GM12892 (cell line): ENCODE measurements at regions not wholly inside any gene's neighbourhood (a gene's known extent, or its start where the extent isn't known, plus 50 kb on each side); places are given as distances from the start of the nearest gene placed in this dataset.

Experiments
- DNase-seq: peaks from one replicate; pipeline ENCODE4 v3.0.0; 2011; ENCODE audit not compliant: insufficient read length
- FAIRE-seq: peaks from 2 replicates; lab custom pipeline; 2011; peaks lifted over from hg19 to GRCh38; lab: Jason Lieb, UNC
- POLR2A ChIP-seq: IDR thresholded peaks from 2 replicates; pipeline ENCODE4 v1.6.1; 2011; ENCODE audit warnings: low read depth, low read length, control low read depth
- POLR2AphosphoS5 ChIP-seq: IDR thresholded peaks from 2 replicates; pipeline ENCODE4 v1.6.1; 2011; ENCODE audit warnings: low read depth, low read length, control low read depth
- TAF1 ChIP-seq: IDR thresholded peaks from 2 replicates; pipeline ENCODE4 v1.6.1; 2011; ENCODE audit warnings: low read depth, mild to moderate bottlenecking, control low read depth, low read length, borderline replicate concordance

DNA sequence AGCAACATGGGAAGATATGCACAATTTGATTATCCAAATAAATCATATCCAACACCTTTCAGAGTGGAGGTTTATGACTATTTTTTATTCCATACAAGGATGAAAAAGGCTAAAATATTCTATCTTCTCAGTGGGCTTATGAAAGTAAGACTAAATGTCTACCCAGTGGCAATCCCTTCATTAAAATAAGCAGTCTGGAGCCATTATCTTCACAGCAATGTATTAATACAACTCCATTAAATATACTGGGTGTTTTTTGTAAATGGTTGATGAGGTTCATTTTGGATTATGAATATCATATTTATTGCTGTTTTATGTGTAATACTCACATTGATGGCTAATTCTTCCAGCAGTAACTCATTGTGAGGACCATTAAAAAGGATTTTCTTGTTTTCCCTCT lies 352.7 kb upstream of the SOX11 start:
- no peak for DNase-seq
- no peak for TF ChIP-seq POLR2AphosphoS5
- TF ChIP-seq TAF1 = no peak
- no peak for TF ChIP-seq POLR2A
- no peak for FAIRE-seq

GRCh38 chr2:5343785-5344335 lies 348.3 kb upstream of the SOX11 start:
- TF ChIP-seq POLR2A = no peak
- TF ChIP-seq POLR2AphosphoS5 = no peak
- TF ChIP-seq TAF1 = no peak
- FAIRE-seq = no peak
- no peak for DNase-seq

DNA sequence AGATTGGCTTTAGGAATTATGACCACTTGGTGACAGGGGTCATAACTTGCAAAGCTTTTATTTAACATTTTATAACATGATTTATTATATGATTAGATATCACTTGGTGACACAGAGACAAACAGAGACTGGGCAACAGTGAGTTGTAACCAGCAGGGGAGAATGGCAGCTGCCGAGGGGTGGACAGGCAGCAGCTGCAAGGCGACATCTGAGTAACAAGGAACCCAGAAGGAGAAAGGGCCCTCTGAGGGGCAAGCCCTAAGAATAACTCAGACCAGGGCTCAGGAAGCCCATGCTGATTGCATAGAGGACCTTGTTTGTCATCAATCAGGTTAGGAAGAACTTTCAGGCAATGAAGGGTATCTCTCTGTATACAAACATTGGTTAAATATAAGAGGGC lies 339.9 kb upstream of the SOX11 start:
- no peak for TF ChIP-seq POLR2A
- DNase-seq (no peak), FAIRE-seq (no peak)

DNA sequence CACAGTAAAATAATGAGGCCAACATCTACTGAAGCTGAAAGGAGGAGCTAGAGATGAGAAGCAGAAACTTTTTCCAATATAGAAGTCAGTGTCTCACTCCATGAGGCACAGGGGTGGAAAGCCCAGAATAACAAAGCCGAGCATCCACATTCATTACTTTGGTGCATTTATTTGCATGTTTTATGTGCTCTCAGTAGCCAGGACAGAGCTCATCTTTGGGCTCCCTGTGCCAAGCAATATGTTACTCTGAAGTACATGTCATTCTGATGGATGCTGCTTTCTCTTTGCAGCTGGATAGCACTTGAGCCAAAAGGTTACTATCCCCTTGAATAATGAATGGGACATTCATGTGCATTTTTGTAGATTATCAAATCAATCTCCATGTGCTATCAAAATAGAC lies 338.6 kb upstream of the SOX11 start:
- TF ChIP-seq POLR2AphosphoS5 (no peak), POLR2A (no peak), TAF1 (no peak)
- DNase-seq = no peak
- FAIRE-seq = no peak

DNA sequence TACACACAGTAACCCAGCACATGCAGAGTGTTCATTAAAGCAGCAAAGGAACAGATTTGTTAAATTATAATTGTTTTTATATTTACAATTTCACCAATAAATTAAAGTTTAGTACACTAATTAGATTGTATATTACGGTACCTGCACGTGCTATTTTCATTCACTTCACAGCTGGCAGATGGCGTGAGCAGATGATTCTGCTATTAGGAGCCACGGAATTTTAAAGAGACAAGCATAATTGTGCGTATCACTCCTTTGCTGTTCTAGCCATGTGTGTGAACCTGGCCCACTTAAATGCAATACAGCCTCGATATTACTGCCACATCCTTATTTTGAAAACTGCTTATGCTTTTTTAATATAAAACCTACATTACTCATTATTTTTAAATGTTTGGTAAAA lies 332.8 kb upstream of the SOX11 start:
- FAIRE-seq = no peak
- no peak for DNase-seq
- TF ChIP-seq TAF1 (no peak), POLR2A (no peak), POLR2AphosphoS5 (no peak)

GRCh38 chr2:5360081-5360480 lies 332.1 kb upstream of the SOX11 start:
- TF ChIP-seq POLR2AphosphoS5 (no peak), POLR2A (no peak), TAF1 (no peak)
- DNase-seq = no peak
- no peak for FAIRE-seq

GRCh38 chr2:5364361-5364760 lies 327.8 kb upstream of the SOX11 start:
- no peak for TF ChIP-seq POLR2A
- no peak for TF ChIP-seq TAF1
- TF ChIP-seq POLR2AphosphoS5 = no peak
- DNase-seq = no peak

GRCh38 chr2:5365871-5366461 lies 326.2 kb upstream of the SOX11 start:
- TF ChIP-seq POLR2A = no peak
- no peak for TF ChIP-seq TAF1
- FAIRE-seq = no peak
- DNase-seq = peak; percentile 30

More at GRCh38 chr2:5364361-5364760, 327.8 kb upstream of the SOX11 start:
- FAIRE-seq = no peak

DNA sequence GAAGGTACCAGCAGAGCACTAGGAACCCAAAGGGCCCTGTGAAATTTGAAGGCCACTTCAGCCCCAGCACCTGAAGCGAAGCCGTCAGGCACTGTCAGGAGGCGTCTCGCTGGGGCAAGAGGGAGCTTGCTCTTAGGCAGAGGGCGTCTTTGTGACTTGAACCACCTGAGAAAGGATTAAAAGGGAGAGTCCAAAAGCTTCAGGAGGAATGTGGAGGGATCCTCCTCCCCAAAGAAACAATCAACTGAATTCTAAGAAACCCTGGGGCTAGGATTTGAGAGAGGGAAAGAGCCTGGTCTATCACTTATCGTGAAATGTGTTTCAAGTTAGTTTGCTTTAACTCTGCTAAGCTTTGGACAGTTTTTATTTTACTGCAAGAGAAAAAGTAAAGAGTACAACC lies 324.9 kb upstream of the SOX11 start:
- no peak for DNase-seq
- no peak for FAIRE-seq

DNA sequence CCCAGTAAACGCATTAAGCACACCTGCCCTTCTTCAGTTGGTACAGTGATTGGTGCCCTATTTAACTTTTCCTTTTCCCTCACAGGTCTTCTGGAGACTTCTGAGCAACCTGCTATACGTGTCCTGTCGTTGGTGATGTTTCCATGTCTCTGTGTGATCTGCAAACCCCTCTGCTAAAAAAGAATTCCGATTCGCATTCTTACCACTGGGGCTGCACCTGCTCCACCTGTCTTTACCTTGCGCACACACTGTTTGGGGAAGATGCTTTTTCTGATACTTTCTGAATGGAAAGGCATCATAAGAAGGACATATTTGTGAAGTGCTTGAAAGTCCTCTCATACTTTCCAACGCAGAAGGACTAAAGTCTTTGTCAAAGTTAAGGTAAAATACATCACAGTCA lies 323.9 kb upstream of the SOX11 start:
- no peak for FAIRE-seq
- DNase-seq = no peak
- no peak for TF ChIP-seq TAF1
- no peak for TF ChIP-seq POLR2A
- TF ChIP-seq POLR2AphosphoS5 = no peak

More for the DNA sequence above, 324.9 kb upstream of the SOX11 start:
- TF ChIP-seq POLR2A = no peak
- TF ChIP-seq TAF1 = no peak
- TF ChIP-seq POLR2AphosphoS5 = no peak

DNA sequence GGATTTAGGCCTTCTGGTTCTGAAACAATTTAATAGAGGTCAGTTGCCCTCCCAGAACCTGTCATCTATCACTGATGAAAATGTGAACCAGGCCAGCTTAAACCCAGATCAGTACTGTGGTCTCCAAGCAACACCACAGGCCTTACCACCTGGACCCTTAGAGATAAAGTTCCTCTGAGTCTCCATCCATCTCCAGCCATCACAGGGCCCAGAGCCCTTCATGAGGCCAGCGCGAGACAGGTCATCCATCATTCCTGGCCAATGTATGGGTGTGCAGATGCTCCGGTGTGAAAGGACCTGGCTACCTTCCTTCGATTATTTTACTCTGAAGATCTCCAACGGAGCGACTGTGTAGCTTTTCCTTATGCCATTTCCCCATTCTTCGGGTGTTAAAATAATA lies 322.7 kb upstream of the SOX11 start:
- FAIRE-seq (no peak), DNase-seq (no peak)
- no peak for TF ChIP-seq TAF1
- no peak for TF ChIP-seq POLR2A
- TF ChIP-seq POLR2AphosphoS5 = no peak

- DNase-seq (no peak), FAIRE-seq (no peak)
- TF ChIP-seq POLR2AphosphoS5 (no peak), POLR2A (no peak), TAF1 (no peak)
Measured at GRCh38 chr2:5370158-5370557, 322.0 kb upstream of the SOX11 start.

DNA sequence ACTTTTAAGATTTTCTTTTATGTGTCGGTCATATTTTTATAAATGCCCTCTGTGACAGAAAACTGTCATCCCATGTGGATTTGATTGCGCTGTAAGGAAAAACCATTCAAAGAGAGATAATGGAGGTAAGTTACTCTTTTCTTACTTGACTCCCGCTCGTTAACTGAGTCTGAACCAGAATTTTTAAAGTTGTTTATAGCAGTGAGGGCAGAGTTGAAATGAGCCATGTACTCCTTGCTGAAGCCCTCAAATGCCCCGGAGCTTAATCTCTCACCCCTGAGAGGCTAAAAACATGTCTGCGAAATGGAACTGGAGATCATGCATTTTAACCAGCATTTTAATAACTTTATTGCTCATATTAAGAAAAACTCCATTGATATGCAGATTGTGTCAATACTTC lies 320.0 kb upstream of the SOX11 start:
- TF ChIP-seq POLR2A (no peak), TAF1 (no peak), POLR2AphosphoS5 (no peak)
- DNase-seq (no peak), FAIRE-seq (no peak)

DNA sequence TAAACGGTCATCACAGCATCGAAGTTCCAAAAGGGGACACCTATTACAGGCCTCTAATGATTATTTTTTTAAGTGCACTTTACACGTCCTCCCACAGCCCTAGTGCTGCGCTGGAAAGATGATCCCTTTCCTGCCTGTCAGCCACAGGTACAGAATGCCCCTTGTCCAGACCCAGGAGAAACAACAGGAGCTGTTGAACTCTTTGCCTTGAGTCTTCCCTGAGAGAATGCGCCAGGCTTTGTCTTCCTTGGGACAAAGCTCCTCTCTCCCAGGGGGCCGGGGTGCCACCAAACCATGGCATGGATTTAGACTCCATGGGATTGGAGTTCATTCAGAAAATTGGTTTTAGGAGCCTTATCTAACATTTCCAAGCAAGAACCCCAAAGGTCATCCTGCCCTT lies 319.0 kb upstream of the SOX11 start:
- FAIRE-seq = no peak
- DNase-seq = no peak
- TF ChIP-seq TAF1 (no peak), POLR2AphosphoS5 (no peak), POLR2A (no peak)
